B cell (primary cell): ENCODE measurements at regions not wholly inside any gene's neighbourhood (a gene's known extent, or its start where the extent isn't known, plus 50 kb on each side); places are given as distances from the start of the nearest gene placed in this dataset.

Source experiments
- ATAC-seq: fragments of 200-7000 bp; cut with Tn5 transposase; one replicate; pipeline ENCODE4 v1.10.0; 2021; ENCODE audit warnings: low read depth, mild to moderate bottlenecking, moderate number of reproducible peaks, moderate library complexity
- CTCF ChIA-PET: fragments of 350-600 bp; sonication (Branson Sonifier 250); formaldehyde crosslinking; loops from one replicate; lab custom pipeline; 2021; ENCODE audit warnings: antibody characterized with exemption, inconsistent platforms; lab: Charles Lee
- POLR2A ChIA-PET: fragments of 350-600 bp; sonication (Branson Sonifier 250); formaldehyde crosslinking; loops from one replicate; lab custom pipeline; 2021; ENCODE audit warnings: antibody characterized with exemption; lab: Charles Lee
- DNase-seq: peaks from one replicate; pipeline ENCODE4 v3.0.0; 2013
- H2AFZ ChIP-seq: 2 replicates; pipeline ENCODE4 v1.6.1; 2012; ENCODE audit warnings: mild to moderate bottlenecking, low read depth, low read length; ENCODE audit not compliant: insufficient read depth, poor library complexity, severe bottlenecking
- H3K27ac ChIP-seq, 2 donors: 1 replicate in 1 of 2; 2 replicates in 1 of 2; pipeline ENCODE4 v1.5.1; 2012 to 2013; ENCODE audit warnings: low read length in 2 of 2, mild to moderate bottlenecking in 2 of 2, moderate library complexity in 1 of 2
- H3K27me3 ChIP-seq, 4 experiments: fragments of 200-600 bp in 1 of 4; sonication (generic) in 1 of 4; replicated peaks in 1 of 4; 1 replicate in 2 of 4; 2 replicates in 2 of 4; pipeline versions ENCODE4 v1.6.1 to v1.7.0; 2013 to 2016; ENCODE audit warnings: low read length in 3 of 4, mild to moderate bottlenecking in 2 of 4, mixed read lengths in 1 of 4, moderate library complexity in 1 of 4; ENCODE audit not compliant: insufficient read depth in 4 of 4, control insufficient read depth in 3 of 4; ENCODE audit errors: control extremely low read depth in 1 of 4
- H3K36me3 ChIP-seq, 2 experiments: replicated peaks in 1 of 2; 1 replicate in 1 of 2; 2 replicates in 1 of 2; pipeline versions ENCODE4 v1.6.1 to v1.7.1; 2013; ENCODE audit warnings: low read length in 1 of 2; ENCODE audit not compliant: insufficient read depth in 2 of 2, control insufficient read depth in 1 of 2; ENCODE audit errors: control extremely low read depth in 1 of 2, extremely low read depth in 1 of 2
- H3K4me1 ChIP-seq, 2 donors: fragments of 200-600 bp in 1 of 2; sonication (generic) in 1 of 2; 1 replicate in 1 of 2; 2 replicates in 1 of 2; pipeline versions ENCODE4 v1.5.1 to v1.6.1; 2013 to 2017; ENCODE audit warnings: low read length in 2 of 2; ENCODE audit not compliant: control insufficient read depth in 2 of 2, insufficient read depth in 2 of 2
- H3K4me2 ChIP-seq: replicated peaks from 2 replicates; pipeline ENCODE3; 2012; ENCODE audit warnings: mild to moderate bottlenecking, low read depth, low read length; ENCODE audit not compliant: poor library complexity, severe bottlenecking
- H3K4me3 ChIP-seq, 5 experiments: fragments of 200-600 bp in 1 of 5; sonication (generic) in 1 of 5; 1 replicate in 3 of 5; 2 replicates in 2 of 5; pipeline versions ENCODE4 v1.5.1 to v1.7.0; 2011 to 2016; ENCODE audit warnings: low read length in 4 of 5, mild to moderate bottlenecking in 4 of 5, low read depth in 2 of 5, control low read depth in 1 of 5, moderate library complexity in 1 of 5; ENCODE audit not compliant: insufficient read depth in 1 of 5; ENCODE audit errors: control extremely low read depth in 1 of 5, extremely low read depth in 1 of 5
- H3K79me2 ChIP-seq: fragments of 200-600 bp; sonication (generic); one replicate; pipeline ENCODE4 v1.6.0; 2016; ENCODE audit warnings: low read length; ENCODE audit not compliant: control insufficient read depth, insufficient read depth
- H3K9ac ChIP-seq: fragments of 200-600 bp; sonication (generic); 2 replicates; pipeline ENCODE4 v1.6.1; 2017; ENCODE audit warnings: mild to moderate bottlenecking, low read length, moderate library complexity
- H3K9me3 ChIP-seq, 3 donors: one replicate each; pipeline versions ENCODE4 v1.6.1 to v1.7.1; 2013; ENCODE audit warnings: low read length in 2 of 3; ENCODE audit not compliant: control insufficient read depth in 2 of 3, insufficient read depth in 1 of 3; ENCODE audit errors: control extremely low read depth in 1 of 3
- H4K20me1 ChIP-seq: 2 replicates; pipeline ENCODE4 v1.6.0; 2012; ENCODE audit warnings: mild to moderate bottlenecking, low read length; ENCODE audit not compliant: insufficient read depth, control insufficient read depth, poor library complexity, severe bottlenecking
- H3K27ac Mint-ChIP-seq: one replicate; pipeline ENCODE4 v1.8.0; 2021; ENCODE audit warnings: mixed read lengths
- H3K27me3 Mint-ChIP-seq: one replicate; pipeline ENCODE4 v1.8.0; 2021; ENCODE audit warnings: mixed read lengths
- H3K4me1 Mint-ChIP-seq: one replicate; pipeline ENCODE4 v1.8.0; 2021; ENCODE audit warnings: mixed read lengths
- H3K4me3 Mint-ChIP-seq: one replicate; pipeline ENCODE4 v1.8.0; 2021; ENCODE audit warnings: mixed read lengths
- H3K9me3 Mint-ChIP-seq: one replicate; pipeline ENCODE4 v1.8.0; 2022; ENCODE audit warnings: mixed read lengths; ENCODE audit not compliant: insufficient read depth
- EZH2 ChIP-seq: IDR thresholded peaks from 2 replicates; pipeline ENCODE4 v1.6.1; 2012; ENCODE audit warnings: borderline replicate concordance, low read depth, mild to moderate bottlenecking, moderate library complexity, low read length; ENCODE audit not compliant: insufficient read depth, poor library complexity, severe bottlenecking
- WGBS: methylation state at CpG from one replicate; pipeline ENCODE4 v1.1.5; 2013; ENCODE audit warnings: missing lambda C conversion rate; ENCODE audit not compliant: insufficient coverage; 5-methylcytosine and 5-hydroxymethylcytosine counted together
- intact Hi-C: fragments of 100-400 bp; cut with micrococcal nuclease; formaldehyde crosslinking; loops from one replicate; pipeline ENCODE4 v1.10.0; 2022
- TF ChIP-seq, protein P1 (sequence below): fragments of 200-600 bp; IDR thresholded peaks from one replicate; pipeline ENCODE4 v1.8.0; 2022; ENCODE audit warnings: antibody characterized with exemption, mild to moderate bottlenecking

DNA sequence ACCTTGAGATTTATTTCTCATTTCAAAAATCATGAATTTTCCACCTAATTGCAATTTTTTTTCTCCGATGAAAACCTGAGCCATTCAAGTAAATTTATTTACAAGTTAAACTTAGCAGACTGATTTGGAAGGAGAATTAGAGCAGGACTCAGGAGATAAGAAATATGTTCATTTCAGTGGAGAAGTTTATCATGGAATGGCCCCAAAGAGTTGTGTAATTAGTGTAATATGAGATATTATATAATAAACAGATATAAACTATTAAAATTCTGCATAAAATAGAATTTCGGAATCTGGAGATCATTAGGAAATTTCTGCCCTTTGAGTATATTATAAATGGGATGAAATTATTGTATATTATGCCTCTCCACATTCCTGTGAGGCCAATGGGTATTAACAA, 596.8 kb downstream of the QKI start:
- intact Hi-C loops: no loop called here
- POLR2A ChIA-PET: no interaction called here

DNA sequence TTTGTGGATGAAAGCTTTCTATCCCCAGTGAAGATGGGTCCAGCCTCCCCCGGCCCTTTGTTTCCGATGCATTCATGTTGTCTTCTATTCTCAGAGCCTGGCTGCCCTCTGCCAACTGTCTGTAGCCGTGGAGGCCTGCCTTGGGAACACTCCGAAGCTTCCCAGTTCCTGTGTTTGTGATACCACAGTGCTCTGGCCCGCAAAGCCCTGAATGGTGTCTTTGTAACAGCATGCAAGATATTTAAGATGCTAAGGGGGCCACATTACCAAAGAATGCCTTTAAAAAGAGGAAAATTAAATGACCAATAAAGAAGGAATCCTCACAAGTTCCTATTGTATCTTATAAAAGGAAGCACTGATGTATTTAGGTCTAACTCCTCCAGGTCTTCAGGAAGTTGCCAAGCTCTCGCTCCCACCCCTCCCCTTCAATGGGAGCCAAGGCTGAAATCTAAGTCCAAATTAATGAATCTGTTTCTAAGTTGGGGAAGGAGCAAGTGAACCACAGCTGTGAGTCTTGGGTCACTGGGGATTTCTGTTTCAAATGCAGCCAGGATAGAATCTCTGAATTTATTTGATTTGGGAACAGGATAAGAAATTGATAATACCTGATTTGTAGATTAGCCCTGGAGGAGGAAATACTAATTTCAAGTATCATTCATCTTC, 596.1 kb downstream of the QKI start:
- no peak overlapping the region for H3K9ac ChIP-seq
- CTCF ChIA-PET: no interaction called here
- no peak for ATAC-seq
- no peak overlapping the region for H3K4me3 ChIP-seq
- H3K36me3 ChIP-seq: no peaks in the 10 kb centered on the region
- TF ChIP-seq, protein P1, sequence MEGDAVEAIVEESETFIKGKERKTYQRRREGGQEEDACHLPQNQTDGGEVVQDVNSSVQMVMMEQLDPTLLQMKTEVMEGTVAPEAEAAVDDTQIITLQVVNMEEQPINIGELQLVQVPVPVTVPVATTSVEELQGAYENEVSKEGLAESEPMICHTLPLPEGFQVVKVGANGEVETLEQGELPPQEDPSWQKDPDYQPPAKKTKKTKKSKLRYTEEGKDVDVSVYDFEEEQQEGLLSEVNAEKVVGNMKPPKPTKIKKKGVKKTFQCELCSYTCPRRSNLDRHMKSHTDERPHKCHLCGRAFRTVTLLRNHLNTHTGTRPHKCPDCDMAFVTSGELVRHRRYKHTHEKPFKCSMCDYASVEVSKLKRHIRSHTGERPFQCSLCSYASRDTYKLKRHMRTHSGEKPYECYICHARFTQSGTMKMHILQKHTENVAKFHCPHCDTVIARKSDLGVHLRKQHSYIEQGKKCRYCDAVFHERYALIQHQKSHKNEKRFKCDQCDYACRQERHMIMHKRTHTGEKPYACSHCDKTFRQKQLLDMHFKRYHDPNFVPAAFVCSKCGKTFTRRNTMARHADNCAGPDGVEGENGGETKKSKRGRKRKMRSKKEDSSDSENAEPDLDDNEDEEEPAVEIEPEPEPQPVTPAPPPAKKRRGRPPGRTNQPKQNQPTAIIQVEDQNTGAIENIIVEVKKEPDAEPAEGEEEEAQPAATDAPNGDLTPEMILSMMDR: no peak
- no peak for TF ChIP-seq EZH2
- H3K79me2 ChIP-seq: no peaks in the 10 kb centered on the region
- H3K4me1 ChIP-seq: no peaks in the 10 kb centered on the region
- no peaks in the 10 kb centered on the region for H3K9me3 Mint-ChIP-seq
- no peak overlapping the region for H3K27ac Mint-ChIP-seq
- no peak for DNase-seq
- intact Hi-C loops: no loop called here
- H3K27ac ChIP-seq: no peak overlapping the region
- H3K9me3 ChIP-seq: no peaks in the 10 kb centered on the region
- H3K27me3 ChIP-seq: no peaks in the 10 kb centered on the region
- POLR2A ChIA-PET: no interaction called here
- no peak overlapping the region for H3K4me2 ChIP-seq
- H3K4me3 Mint-ChIP-seq: no peak overlapping the region
- H4K20me1 ChIP-seq: no peaks in the 10 kb centered on the region
- no peak overlapping the region for H2AFZ ChIP-seq
- no peaks in the 10 kb centered on the region for H3K27me3 Mint-ChIP-seq
- 92% methylated on average over 4 of the region's 6 CpGs for WGBS
- no peaks in the 10 kb centered on the region for H3K4me1 Mint-ChIP-seq

More for the DNA sequence above, 596.8 kb downstream of the QKI start:
- Mint-ChIP-seq H3K4me1 (no peaks in the 10 kb centered on the region), H3K27ac (no peak overlapping the region), H3K27me3 (no peaks in the 10 kb centered on the region), H3K9me3 (no peaks in the 10 kb centered on the region), H3K4me3 (no peak overlapping the region)
- Histone ChIP-seq H2AFZ (no peak overlapping the region), H3K4me1 (no peaks in the 10 kb centered on the region), H3K9me3 (no peaks in the 10 kb centered on the region), H3K36me3 (no peaks in the 10 kb centered on the region), H3K27me3 (no peaks in the 10 kb centered on the region), H3K4me3 (no peak overlapping the region), H3K4me2 (no peak overlapping the region), H3K9ac (no peak overlapping the region), H3K27ac (no peak overlapping the region), H4K20me1 (no peaks in the 10 kb centered on the region), H3K79me2 (no peaks in the 10 kb centered on the region)
- ATAC-seq: no peak
- CTCF ChIA-PET: no interaction called here
- no peak for TF ChIP-seq EZH2
- TF ChIP-seq, protein P1: no peak
- WGBS: no CpG with 5 or more reads among the region's 2 CpGs
- DNase-seq: no peak
